ENCODE measurements at regions not wholly inside any gene's neighbourhood (a gene's known extent, or its start where the extent isn't known, plus 50 kb on each side); places are given as distances from the start of the nearest gene placed in this dataset.
"Not testable (repeated sequence)": the region's sequence is repeated elsewhere in the genome, so short reads cannot be mapped to it uniquely, and the experiment has no call there.

DNA sequence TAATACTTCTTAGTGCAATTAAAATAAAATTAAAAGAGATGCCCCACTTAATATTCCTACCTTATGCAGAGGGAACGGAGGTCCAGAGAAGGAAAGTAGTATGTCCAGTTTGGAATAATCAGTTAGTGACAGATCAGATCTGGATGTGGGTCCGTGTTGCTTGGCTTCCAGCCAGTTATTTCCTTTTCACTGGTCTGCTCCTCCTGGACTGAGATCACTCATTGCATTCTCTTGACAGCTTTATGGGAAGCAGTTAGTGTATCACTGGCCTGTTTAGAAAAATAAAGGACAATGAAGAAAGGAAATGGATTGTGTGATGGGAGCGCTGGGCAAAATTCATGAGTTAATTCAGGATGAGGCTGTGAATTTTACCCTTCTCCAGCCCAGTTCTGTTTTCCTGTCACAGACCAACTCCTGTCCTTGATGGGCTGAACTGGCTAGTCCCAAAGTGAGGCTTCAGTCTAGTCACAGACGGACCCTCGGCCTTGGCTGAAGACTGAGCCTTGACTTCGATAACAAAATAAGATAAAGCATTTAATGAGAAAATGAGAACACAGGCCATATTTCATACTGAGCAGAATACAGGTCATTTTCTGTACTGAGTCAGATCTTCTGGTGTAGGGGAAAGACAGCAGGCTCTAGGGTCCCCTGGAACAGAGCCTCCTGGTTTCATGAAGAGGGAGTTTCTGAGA, 85.2 kb upstream of the TRABD2B start:
- no peak for DNase-seq (ENCODE audit: low spot score)

DNA sequence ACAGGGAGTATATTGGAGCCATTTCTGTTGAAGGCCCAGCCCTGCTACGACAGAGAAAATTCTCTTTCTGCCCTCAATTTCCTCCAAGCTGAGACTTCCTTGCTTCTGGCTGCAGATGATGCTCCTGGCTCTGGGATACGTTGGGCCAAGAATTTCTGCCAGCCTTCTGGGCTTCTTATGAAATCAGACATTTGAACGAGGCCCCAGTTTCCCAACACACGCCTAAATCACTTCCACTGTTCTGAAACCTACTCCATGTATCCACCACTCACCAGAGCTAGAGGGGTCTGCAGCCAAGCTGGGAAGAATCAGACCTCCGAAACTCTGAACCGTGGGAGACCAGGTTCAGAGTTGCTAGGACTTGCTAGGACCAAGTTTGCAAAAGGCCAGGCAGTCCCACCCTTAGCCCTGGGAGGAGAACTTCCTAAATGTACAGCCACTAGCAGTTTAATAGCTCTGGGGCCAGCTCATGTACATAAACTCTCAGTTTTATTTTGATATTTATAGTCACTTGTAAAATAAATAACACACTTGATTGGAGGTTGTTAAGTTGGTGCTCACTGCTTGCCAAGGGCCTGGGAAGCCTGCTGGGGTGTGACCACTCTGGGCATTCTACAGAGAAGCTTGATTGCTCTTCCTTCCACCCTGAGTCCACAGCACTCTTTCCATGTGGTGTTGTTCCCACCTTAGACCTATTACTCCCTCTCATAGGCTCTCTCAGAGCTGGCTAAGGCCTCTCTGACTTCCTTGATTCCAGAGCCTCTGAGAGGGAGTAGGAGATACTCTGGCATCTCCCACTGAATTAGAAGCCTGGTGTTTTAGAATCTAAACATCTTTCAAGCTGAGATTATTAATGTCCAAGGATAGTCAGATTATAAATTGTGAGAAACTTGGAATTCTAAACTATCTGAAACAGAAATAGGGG, 83.4 kb upstream of the TRABD2B start:
- DNase-seq (ENCODE audit: low spot score), result no peak

DNA sequence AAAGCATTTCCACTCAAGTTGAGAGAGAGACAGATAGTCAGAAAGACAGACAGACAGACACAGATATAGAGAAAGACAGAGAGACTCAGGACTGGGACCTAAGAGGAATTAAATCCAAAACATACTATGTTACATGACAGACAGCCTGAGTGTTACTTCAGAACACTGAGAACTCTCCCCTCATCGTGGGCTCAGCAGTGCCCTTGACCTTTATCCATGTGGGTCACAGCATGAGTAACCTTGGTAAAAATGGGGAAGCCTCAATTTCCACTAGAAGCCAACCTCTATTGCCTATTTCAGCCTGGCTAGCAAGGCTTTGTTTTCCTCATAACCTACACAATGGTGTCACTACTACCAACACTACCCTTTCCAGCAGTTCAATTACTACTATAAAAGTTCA, 81.9 kb upstream of the TRABD2B start:
- no peak for DNase-seq (ENCODE audit: low spot score)

- no peak for DNase-seq (ENCODE audit: low spot score)
Observed at GRCh38 chr1:48077795-48078222, 80.6 kb upstream of the TRABD2B start.

- DNase-seq (ENCODE audit: low spot score), result no peak
Observed at GRCh38 chr1:48076017-48076416, 78.8 kb upstream of the TRABD2B start.

GRCh38 chr1:48073798-48074530, 76.8 kb upstream of the TRABD2B start:
- no peak for DNase-seq (ENCODE audit: low spot score)

GRCh38 chr1:48071513-48071912, 74.3 kb upstream of the TRABD2B start:
- DNase-seq (ENCODE audit: low spot score), result no peak

GRCh38 chr1:48070396-48070750, 73.2 kb upstream of the TRABD2B start:
- no peak for DNase-seq (ENCODE audit: low spot score)

- DNase-seq (ENCODE audit: low spot score), result no peak
Observed at GRCh38 chr1:48069662-48070395, 72.6 kb upstream of the TRABD2B start.

DNA sequence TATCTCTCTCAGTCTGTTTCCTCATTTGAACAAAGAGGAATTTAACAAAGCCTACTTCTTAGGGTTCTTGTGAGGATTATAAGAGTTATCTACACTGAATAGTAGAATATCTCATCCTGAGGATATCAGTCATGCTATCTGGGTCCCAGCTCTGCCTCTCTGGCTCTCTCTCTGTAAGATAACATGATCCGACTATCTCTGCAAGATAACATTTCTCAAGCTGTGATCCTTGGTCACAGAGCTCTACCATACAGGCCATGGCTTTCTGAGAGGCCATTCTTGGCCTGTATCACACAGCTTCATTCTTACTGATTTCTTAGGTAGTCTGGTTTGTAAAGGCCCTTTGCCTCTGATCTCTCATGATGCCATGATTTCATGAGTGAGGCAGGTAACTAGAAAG, 71.0 kb upstream of the TRABD2B start:
- no peak for DNase-seq (ENCODE audit: low spot score)

DNA sequence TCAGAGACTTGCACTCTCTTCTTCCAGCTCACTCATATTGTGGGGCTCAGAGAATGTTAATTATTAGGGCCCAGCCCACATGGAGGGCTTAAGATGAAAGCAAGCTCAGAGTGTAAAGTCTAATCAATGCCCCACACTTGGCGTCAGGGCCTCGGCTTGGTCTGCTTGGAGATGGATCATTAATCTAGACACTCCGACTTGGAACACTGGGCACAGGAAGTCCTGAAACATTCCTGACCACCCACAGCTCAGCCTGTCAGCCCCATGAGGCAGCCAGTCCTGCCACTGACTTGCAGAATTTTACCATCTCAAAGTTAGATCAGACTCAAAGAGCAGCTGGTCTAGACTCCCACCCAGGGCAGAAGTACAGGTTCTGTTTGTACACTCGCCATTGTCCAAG, 69.8 kb upstream of the TRABD2B start:
- DNase-seq (ENCODE audit: low spot score), result no peak

GRCh38 chr1:48064693-48065092, 67.5 kb upstream of the TRABD2B start:
- DNase-seq (ENCODE audit: low spot score), result not testable (repeated sequence)

DNA sequence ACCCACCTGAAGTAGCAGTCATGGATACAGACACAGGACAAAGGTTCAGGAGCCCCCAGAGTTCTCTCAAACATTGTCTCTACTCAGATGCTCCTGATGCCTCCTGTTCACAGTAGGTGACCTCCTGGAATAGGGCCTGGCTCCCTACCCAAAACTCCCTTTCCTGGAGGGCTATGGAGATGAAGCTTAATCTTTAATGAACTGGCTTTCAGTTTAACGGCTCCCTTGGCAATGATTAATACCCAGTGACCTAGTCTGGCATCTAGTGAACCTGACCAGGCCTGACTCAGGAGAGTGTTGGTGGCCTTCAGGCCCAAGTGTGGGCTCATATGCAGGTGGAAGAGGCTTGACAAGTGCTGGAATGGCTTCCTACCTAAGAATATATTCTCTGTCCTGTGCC, 65.2 kb upstream of the TRABD2B start:
- no peak for DNase-seq (ENCODE audit: low spot score)

DNA sequence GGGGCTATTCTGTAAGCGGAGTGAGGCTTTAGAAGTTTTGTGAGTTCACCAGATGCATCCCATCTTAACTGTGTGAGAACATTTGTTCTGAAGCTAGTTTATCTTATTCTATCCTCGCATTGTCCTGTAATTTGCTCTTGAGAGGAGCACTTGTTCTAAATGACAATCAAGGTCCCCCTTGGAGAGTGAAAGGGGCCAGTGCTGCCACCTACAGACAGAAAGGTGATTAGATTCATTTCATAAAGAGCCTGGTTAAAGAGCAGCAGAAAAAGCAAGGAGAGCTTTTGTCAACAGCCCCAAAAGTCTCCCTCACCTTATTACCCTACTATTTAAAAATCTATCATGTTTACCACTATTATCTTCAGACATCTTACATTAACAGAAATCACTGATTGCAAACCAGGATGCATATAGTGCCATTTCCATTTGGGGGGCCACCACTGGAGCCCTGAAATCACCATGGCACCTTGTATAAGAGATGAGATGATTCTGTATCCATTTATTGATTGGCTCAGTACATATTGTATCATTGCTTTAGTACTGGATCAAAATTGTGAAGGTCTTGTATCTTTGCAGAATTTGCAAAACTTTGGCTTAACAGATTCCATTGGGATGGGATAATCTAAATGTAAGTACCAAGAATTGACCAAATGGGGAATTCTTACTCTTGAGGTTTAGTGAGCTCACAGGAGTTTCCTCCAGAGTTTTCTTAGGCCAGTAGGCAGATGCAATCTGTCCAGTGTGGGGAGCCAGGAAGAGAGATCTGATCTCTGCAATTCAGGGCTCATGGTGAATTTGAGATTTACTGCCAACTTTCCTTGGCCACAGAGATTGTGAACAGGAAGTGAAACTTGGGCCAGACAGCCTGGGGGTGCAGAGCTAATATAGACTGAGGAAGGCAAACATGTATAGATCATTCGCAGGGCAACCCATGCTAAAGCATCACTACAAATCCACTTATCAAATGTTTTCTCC, 64.3 kb upstream of the TRABD2B start:
- peak; percentile 76 for DNase-seq (ENCODE audit: low spot score)

- DNase-seq (ENCODE audit: low spot score), result no peak
Observed at GRCh38 chr1:48059289-48059688, 62.1 kb upstream of the TRABD2B start.

DNA sequence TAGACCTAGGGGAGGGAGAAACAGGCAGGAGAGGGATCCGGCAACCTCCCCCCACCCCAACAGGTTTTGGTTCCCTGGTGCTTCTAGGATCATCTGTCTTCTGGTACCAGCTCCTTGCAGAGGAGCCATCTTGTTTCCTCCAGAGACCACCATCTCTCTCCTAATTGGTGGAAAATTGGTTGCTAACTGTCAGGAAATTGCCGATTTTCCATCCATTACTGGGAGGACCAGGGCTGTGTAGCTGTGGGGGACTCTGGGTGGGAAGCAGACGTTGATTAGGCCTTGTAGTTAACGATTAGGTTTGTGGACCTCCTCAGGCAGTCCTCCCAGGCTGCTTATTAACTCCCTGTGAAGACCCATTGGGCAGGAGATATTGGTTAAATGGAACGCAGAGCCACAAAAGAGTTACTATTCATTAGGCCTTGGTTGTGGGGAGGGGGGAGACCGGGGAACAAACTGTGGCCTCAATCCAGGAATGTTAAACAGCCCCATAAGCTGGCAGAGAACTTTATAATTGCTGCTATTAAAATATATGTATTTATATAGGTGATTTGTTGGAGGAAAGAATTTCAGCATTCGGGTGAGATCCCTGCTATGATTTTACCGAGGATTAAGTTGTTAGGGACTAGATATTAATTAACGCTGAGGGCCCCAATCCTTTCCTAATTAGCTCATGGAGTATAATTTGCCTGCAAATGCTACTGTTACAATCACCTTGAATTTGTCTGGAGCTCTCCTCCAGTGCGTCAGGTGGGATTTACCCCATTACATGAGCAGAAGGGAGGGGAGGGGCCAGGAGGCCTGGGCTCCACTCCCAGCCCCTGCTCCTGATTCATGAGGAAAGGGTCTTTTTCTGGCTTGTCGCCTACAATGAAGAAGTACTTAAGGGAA, 61.2 kb upstream of the TRABD2B start:
- no peak for DNase-seq (ENCODE audit: low spot score)

DNA sequence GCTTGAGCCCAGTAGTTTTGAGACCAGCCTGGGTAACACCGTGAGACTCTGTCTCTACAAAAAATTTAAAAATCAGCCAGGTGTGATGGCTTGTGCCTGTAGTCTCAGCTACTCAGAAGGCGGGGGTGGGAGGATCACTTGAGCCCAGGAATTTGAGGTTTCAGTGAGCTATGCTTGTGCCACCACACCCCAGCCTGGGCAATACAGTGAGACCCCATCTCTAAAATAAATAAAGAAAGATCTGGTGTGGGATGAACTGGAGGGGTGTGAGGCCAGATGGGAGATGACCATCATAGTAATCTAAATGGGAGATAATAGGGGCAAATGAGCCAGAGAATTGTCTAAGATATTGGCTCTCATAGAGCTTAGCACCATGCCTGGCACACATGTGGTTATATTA, 60.1 kb upstream of the TRABD2B start:
- no peak for DNase-seq (ENCODE audit: low spot score)

- DNase-seq (ENCODE audit: low spot score), result no peak
Observed at GRCh38 chr1:48055876-48056764, 58.9 kb upstream of the TRABD2B start.

- DNase-seq (ENCODE audit: low spot score), result no peak
Observed at GRCh38 chr1:48054232-48054631, 57.0 kb upstream of the TRABD2B start.

Data from HuH-7 (cell line).